ENCODE measurements at regions not wholly inside any gene's neighbourhood (a gene's known extent, or its start where the extent isn't known, plus 50 kb on each side); places are given as distances from the start of the nearest gene placed in this dataset.

- Mint-ChIP-seq H3K4me1 (ENCODE audit: unreplicated experiment) (no peaks in the 10 kb centered on the region), H3K27me3 (ENCODE audit: unreplicated experiment) (peaks cover 8% of the 10 kb centered on the region), H3K27ac (ENCODE audit: unreplicated experiment) (no peak overlapping the region), H3K4me3 (ENCODE audit: unreplicated experiment) (no peak overlapping the region), H3K36me3 (ENCODE audit: unreplicated experiment) (no peaks in the 10 kb centered on the region), H3K9me3 (ENCODE audit: unreplicated experiment) (peaks cover 5% of the 10 kb centered on the region)
- DNase-seq (ENCODE audit: extremely low spot score, unreplicated experiment), result no peak
- no peak for TF ChIP-seq CTCF (IDR thresholded peaks at IDR 0.05)
Observed at GRCh38 chr2:134070281-134070741, 183.6 kb upstream of the MGAT5 start.

GRCh38 chr2:134072341-134072740, 181.5 kb upstream of the MGAT5 start:
- TF ChIP-seq CTCF (IDR thresholded peaks at IDR 0.05), result no peak
- Mint-ChIP-seq H3K27ac (ENCODE audit: unreplicated experiment) (no peak overlapping the region), H3K36me3 (ENCODE audit: unreplicated experiment) (no peaks in the 10 kb centered on the region), H3K27me3 (ENCODE audit: unreplicated experiment) (peaks cover 8% of the 10 kb centered on the region), H3K4me1 (ENCODE audit: unreplicated experiment) (no peaks in the 10 kb centered on the region), H3K9me3 (ENCODE audit: unreplicated experiment) (peaks cover 5% of the 10 kb centered on the region), H3K4me3 (ENCODE audit: unreplicated experiment) (no peak overlapping the region)
- DNase-seq (ENCODE audit: extremely low spot score, unreplicated experiment), result no peak

- Mint-ChIP-seq H3K27ac (ENCODE audit: unreplicated experiment) (no peak overlapping the region), H3K27me3 (ENCODE audit: unreplicated experiment) (peaks cover 11% of the 10 kb centered on the region), H3K9me3 (ENCODE audit: unreplicated experiment) (peaks cover 5% of the 10 kb centered on the region), H3K4me1 (ENCODE audit: unreplicated experiment) (no peaks in the 10 kb centered on the region), H3K36me3 (ENCODE audit: unreplicated experiment) (no peaks in the 10 kb centered on the region), H3K4me3 (ENCODE audit: unreplicated experiment) (no peak overlapping the region)
- no peak for DNase-seq (ENCODE audit: extremely low spot score, unreplicated experiment)
- no peak for TF ChIP-seq CTCF (IDR thresholded peaks at IDR 0.05)
Observed at GRCh38 chr2:134073023-134073422, 180.8 kb upstream of the MGAT5 start.

GRCh38 chr2:134074619-134075018, 179.3 kb upstream of the MGAT5 start:
- Mint-ChIP-seq H3K4me3 (ENCODE audit: unreplicated experiment) (no peak overlapping the region), H3K36me3 (ENCODE audit: unreplicated experiment) (no peaks in the 10 kb centered on the region), H3K27me3 (ENCODE audit: unreplicated experiment) (peaks cover 15% of the 10 kb centered on the region), H3K27ac (ENCODE audit: unreplicated experiment) (no peak overlapping the region), H3K9me3 (ENCODE audit: unreplicated experiment) (peaks cover 4% of the 10 kb centered on the region), H3K4me1 (ENCODE audit: unreplicated experiment) (no peaks in the 10 kb centered on the region)
- TF ChIP-seq CTCF (IDR thresholded peaks at IDR 0.05), result no peak
- no peak for DNase-seq (ENCODE audit: extremely low spot score, unreplicated experiment)

- Mint-ChIP-seq H3K4me3 (ENCODE audit: unreplicated experiment) (no peak overlapping the region), H3K9me3 (ENCODE audit: unreplicated experiment) (no peaks in the 10 kb centered on the region), H3K4me1 (ENCODE audit: unreplicated experiment) (no peaks in the 10 kb centered on the region), H3K27me3 (ENCODE audit: unreplicated experiment) (peaks cover 19% of the 10 kb centered on the region), H3K36me3 (ENCODE audit: unreplicated experiment) (no peaks in the 10 kb centered on the region), H3K27ac (ENCODE audit: unreplicated experiment) (no peak overlapping the region)
- no peak for DNase-seq (ENCODE audit: extremely low spot score, unreplicated experiment)
- TF ChIP-seq CTCF (IDR thresholded peaks at IDR 0.05), result no peak
Observed at GRCh38 chr2:134075204-134075603, 178.7 kb upstream of the MGAT5 start.

Measured in osteocyte (in vitro differentiated cells).